ENCODE measurements at regions not wholly inside any gene's neighbourhood (a gene's known extent, or its start where the extent isn't known, plus 50 kb on each side); places are given as distances from the start of the nearest gene placed in this dataset.

GRCh38 chr12:69106482-69107118 lies 132.8 kb upstream of the CPSF6 start:
- Histone ChIP-seq H3F3A (ENCODE audit: insufficient read depth, low read length, poor library complexity, severe bottlenecking) (no peaks in the 10 kb centered on the region), H3K9ac (ENCODE audit: low read length) (no peak overlapping the region), H3K9me3 (ENCODE audit: low read length) (no peaks in the 10 kb centered on the region), H3K27me3 (ENCODE audit: insufficient read depth, low read depth, low read length) (no peaks in the 10 kb centered on the region), H3K36me3 (ENCODE audit: insufficient read depth, low read length) (no peaks in the 10 kb centered on the region), H3K4me3 (ENCODE audit: low read length) (no peak overlapping the region), H3K9me2 (ENCODE audit: insufficient read depth, low read length) (no peaks in the 10 kb centered on the region), H3K79me2 (replicated peaks; ENCODE audit: insufficient read depth, low read length) (no peaks in the 10 kb centered on the region), H3K4me2 (ENCODE audit: low read length) (no peak overlapping the region), H2AFZ (ENCODE audit: low read depth, low read length) (no peak overlapping the region), H3K27ac (ENCODE audit: low read length) (no peak overlapping the region), H4K20me1 (ENCODE audit: insufficient read depth) (no peaks in the 10 kb centered on the region)
- TF ChIP-seq POLR2AphosphoS5 (IDR thresholded peaks at IDR 0.05) (no peak), EZH2 (IDR thresholded peaks at IDR 0.05; ENCODE audit: borderline replicate concordance, insufficient read depth, low read length, poor library complexity, severe bottlenecking) (no peak), REST (IDR thresholded peaks at IDR 0.05; ENCODE audit: borderline replicate concordance) (no peak), RAD21 (conservative IDR thresholded peaks at IDR 0.05) (no peak), MXI1 (conservative IDR thresholded peaks at IDR 0.05; ENCODE audit: poor library complexity, severe bottlenecking) (no peak), EP300 (conservative IDR thresholded peaks at IDR 0.05; ENCODE audit: poor library complexity, severe bottlenecking) (no peak), SMC3 (conservative IDR thresholded peaks at IDR 0.05; ENCODE audit: poor library complexity) (no peak)

GRCh38 chr12:69107541-69107940 lies 131.8 kb upstream of the CPSF6 start:
- H3F3A ChIP-seq (ENCODE audit: insufficient read depth, low read length, poor library complexity, severe bottlenecking), result no peaks in the 10 kb centered on the region
- no peak overlapping the region for H2AFZ ChIP-seq (ENCODE audit: low read depth, low read length)
- H3K36me3 ChIP-seq (ENCODE audit: insufficient read depth, low read length), result no peaks in the 10 kb centered on the region
- H3K79me2 ChIP-seq (replicated peaks; ENCODE audit: insufficient read depth, low read length), result no peaks in the 10 kb centered on the region
- no peaks in the 10 kb centered on the region for H4K20me1 ChIP-seq (ENCODE audit: insufficient read depth)
- H3K9ac ChIP-seq (ENCODE audit: low read length), result no peak overlapping the region
- no peak overlapping the region for H3K27ac ChIP-seq (ENCODE audit: low read length)
- no peak overlapping the region for H3K4me3 ChIP-seq (ENCODE audit: low read length)
- TF ChIP-seq TAF1 (IDR thresholded peaks at IDR 0.05; ENCODE audit: low read depth) (no peak), SMC3 (conservative IDR thresholded peaks at IDR 0.05; ENCODE audit: poor library complexity) (no peak), RAD21 (conservative IDR thresholded peaks at IDR 0.05) (no peak), POLR2AphosphoS5 (IDR thresholded peaks at IDR 0.05) (no peak), EZH2 (IDR thresholded peaks at IDR 0.05; ENCODE audit: borderline replicate concordance, insufficient read depth, low read length, poor library complexity, severe bottlenecking) (no peak)
- H3K9me2 ChIP-seq (ENCODE audit: insufficient read depth, low read length), result no peaks in the 10 kb centered on the region
- no peak overlapping the region for H3K4me2 ChIP-seq (ENCODE audit: low read length)
- H3K9me3 ChIP-seq (ENCODE audit: low read length), result no peaks in the 10 kb centered on the region
- H3K27me3 ChIP-seq (ENCODE audit: insufficient read depth, low read depth, low read length), result no peaks in the 10 kb centered on the region

- H3K36me3 ChIP-seq (ENCODE audit: insufficient read depth, low read length), result no peaks in the 10 kb centered on the region
- H3K9me3 ChIP-seq (ENCODE audit: low read length), result no peaks in the 10 kb centered on the region
- no peaks in the 10 kb centered on the region for H3K79me2 ChIP-seq (replicated peaks; ENCODE audit: insufficient read depth, low read length)
- H3K9ac ChIP-seq (ENCODE audit: low read length), result no peak overlapping the region
- no peak overlapping the region for H2AFZ ChIP-seq (ENCODE audit: low read depth, low read length)
- H3K9me2 ChIP-seq (ENCODE audit: insufficient read depth, low read length), result no peaks in the 10 kb centered on the region
- no peak overlapping the region for H3K4me3 ChIP-seq (ENCODE audit: low read length)
- no peak overlapping the region for H3K27ac ChIP-seq (ENCODE audit: low read length)
- H4K20me1 ChIP-seq (ENCODE audit: insufficient read depth), result no peaks in the 10 kb centered on the region
- TF ChIP-seq MXI1 (conservative IDR thresholded peaks at IDR 0.05; ENCODE audit: poor library complexity, severe bottlenecking), result no peak
- no peak for TF ChIP-seq TAF1 (IDR thresholded peaks at IDR 0.05; ENCODE audit: low read depth)
- TF ChIP-seq EZH2 (IDR thresholded peaks at IDR 0.05; ENCODE audit: borderline replicate concordance, insufficient read depth, low read length, poor library complexity, severe bottlenecking), result no peak
- no peak for TF ChIP-seq POLR2AphosphoS5 (IDR thresholded peaks at IDR 0.05)
- no peak for TF ChIP-seq SMC3 (conservative IDR thresholded peaks at IDR 0.05; ENCODE audit: poor library complexity)
- TF ChIP-seq EP300 (conservative IDR thresholded peaks at IDR 0.05; ENCODE audit: poor library complexity, severe bottlenecking), result no peak
- no peak for TF ChIP-seq CTCF (IDR thresholded peaks at IDR 0.05; ENCODE audit: poor library complexity, severe bottlenecking)
- no peak for TF ChIP-seq RAD21 (conservative IDR thresholded peaks at IDR 0.05)
- TF ChIP-seq REST (IDR thresholded peaks at IDR 0.05; ENCODE audit: borderline replicate concordance), result no peak
- H3K27me3 ChIP-seq (ENCODE audit: insufficient read depth, low read depth, low read length), result no peaks in the 10 kb centered on the region
- H3F3A ChIP-seq (ENCODE audit: insufficient read depth, low read length, poor library complexity, severe bottlenecking), result no peaks in the 10 kb centered on the region
- H3K4me2 ChIP-seq (ENCODE audit: low read length), result no peak overlapping the region
Observed at GRCh38 chr12:69108037-69108436, 131.3 kb upstream of the CPSF6 start.

Measured in neural cell (in vitro differentiated cells).